ENCODE measurements at regions not wholly inside any gene's neighbourhood (a gene's known extent, or its start where the extent isn't known, plus 50 kb on each side); places are given as distances from the start of the nearest gene placed in this dataset.
A peak's percentile ranks its signal among the peaks of the same experiment; 100 is the strongest.
"Not testable (repeated sequence)": the region's sequence is repeated elsewhere in the genome, so short reads cannot be mapped to it uniquely, and the experiment has no call there.

DNA sequence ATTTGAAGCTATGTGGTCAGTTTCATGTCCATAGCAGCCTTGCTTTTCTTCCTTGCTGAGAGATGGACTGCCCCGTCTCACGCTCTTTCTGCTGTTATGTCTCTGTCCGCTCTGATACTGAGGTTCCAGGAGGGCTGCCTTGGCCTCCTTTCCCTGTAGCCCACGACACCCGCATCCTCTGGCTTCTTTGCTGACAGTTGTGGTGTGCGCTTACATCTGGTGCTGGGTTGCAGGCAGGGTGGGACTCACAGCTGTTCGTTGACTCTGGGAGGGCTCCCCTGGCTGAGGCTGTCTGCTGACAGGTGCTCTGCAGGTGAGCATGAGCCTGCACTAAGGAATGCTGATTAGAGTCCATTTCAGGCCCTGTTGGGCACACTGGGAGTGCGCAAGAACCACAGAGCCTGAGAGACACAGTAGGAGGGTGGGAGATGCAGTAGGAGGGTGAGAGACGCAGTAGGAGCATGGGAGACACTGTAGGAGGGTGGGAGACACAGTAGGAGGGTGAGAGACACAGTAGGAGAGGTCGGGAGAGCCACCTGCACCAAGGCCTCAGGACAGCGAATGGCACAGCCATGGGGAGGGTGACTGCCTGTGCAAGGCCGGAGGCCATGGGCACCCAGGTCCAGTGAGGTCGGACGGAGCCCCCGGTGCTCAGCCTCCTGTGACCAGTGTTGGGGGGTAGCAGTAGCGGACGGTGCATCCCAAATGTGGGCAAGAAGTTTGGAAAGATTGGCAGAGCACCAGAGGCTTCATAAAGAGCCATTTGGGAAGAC, 71.5 kb downstream of the NPIPB11 start:
- in situ Hi-C loops (cut with HindIII; ENCODE audit: low pct_ligation_motif_present, low pct_unique_long_range_greater_than_20kb, low sequenced_read_pairs); DNase-seq: not testable (repeated sequence)

DNA sequence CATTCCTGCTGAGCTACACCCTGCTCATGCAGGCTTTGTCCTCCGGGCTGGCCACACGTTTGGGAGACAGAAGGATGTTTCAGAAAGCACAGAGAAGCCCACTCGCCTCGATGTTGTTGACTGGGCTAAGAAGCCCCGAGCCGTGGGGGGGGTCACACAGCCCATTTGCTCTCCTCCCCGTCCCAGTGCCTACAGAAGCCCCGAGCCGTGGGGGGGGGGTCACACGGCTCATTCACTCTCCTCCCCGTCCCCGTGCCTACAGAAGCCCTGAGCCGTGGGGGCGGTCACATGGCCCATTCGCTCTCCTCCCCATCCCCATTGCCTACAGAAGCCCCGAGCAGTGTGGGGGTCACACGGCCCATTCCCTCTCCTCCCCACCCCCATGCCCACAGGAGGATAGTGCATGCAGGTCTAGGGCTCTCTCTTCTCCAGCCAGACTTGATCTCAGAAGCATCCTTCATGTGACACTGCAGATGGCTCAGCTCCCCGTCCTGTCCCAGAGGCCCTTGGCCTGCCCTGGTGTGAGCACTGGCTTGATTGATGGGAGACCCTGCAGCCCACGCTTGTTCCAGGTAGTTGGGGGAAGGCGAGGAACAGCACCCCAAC, 72.9 kb downstream of the NPIPB11 start:
- in situ Hi-C loops (cut with HindIII; ENCODE audit: low pct_ligation_motif_present, low pct_unique_long_range_greater_than_20kb, low sequenced_read_pairs); DNase-seq: not testable (repeated sequence)

DNA sequence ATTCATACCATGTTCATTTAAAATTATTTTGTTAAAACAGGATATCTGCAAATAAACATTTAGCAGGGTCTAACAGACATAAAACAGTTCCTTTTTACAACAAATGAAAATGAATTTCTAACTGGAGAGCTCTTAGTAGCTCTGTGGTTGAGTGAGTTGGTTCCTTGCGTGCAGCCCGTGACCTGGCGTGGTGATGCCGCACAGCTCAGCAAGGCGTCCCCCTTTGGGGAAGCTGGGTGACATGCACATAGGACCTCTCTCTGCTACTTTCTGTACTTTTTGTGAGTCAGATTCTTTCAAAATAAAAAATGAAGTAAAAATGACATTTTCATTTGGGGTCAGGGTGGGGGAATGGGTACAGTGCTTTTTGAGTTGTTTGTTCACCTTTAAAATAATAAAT, 75.9 kb downstream of the NPIPB11 start:
- DNase-seq; in situ Hi-C loops (cut with HindIII; ENCODE audit: low pct_ligation_motif_present, low pct_unique_long_range_greater_than_20kb, low sequenced_read_pairs): not testable (repeated sequence)

DNA sequence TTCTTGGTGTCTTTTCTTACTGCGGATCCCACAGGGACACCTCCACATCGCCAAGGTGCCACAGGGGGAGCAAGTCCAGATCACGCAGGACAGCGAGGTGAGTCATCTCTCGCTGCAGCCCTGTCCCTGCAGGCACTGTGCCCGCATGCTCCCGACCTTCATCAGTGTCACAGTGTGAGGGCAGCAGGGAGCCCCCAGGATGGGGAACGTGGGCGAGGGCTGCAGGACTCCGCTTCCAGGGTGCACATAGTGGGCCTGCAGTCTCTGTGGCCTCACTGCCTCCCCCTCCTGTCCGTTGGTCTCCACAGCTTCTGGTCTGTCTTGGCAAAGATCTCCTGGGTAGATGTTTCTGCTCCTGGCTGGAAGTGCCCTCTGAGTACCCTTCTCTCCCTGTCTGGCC, 78.0 kb downstream of the NPIPB11 start:
- in situ Hi-C loops (cut with HindIII; ENCODE audit: low pct_ligation_motif_present, low pct_unique_long_range_greater_than_20kb, low sequenced_read_pairs), result not testable (repeated sequence)
- peak; percentile 25 for DNase-seq

DNA sequence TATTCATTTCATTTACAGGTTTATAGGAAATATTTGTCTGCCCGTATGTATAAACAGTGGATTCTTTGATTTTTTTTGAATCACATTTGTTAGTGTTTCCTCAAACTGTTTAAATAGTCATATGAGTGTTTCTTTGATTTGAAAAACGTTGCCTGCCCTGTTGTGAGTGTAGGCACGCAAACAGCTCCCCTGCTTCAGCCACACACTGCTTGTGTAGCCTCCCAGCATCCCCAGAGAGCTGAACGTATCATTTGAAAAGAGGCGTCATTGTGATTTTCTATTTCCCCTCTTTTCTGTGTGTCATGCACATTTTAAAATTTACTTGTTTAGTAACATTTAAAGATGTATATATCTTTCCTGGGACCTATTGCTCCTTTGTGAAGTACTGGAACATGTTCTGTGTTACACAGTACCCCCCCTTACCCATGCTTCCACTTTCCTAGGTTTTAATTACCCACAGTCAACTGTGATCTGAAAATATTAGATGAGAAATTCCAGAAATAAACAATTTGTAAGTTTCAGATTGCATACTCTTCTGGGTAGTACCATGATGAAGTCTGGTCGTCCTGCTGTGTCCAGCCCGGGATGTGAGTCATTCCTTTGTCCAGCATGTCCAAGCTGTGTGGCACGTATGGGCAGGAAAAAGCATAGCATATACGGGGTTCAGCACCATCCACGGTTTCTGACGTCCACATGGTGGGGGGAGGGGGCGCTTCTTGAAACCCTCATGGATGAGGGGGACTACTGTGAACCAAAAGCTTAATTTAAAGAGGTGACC, 78.7 kb downstream of the NPIPB11 start:
- in situ Hi-C loops (cut with HindIII; ENCODE audit: low pct_ligation_motif_present, low pct_unique_long_range_greater_than_20kb, low sequenced_read_pairs), result not testable (repeated sequence)
- peak; percentile 41 for DNase-seq

DNA sequence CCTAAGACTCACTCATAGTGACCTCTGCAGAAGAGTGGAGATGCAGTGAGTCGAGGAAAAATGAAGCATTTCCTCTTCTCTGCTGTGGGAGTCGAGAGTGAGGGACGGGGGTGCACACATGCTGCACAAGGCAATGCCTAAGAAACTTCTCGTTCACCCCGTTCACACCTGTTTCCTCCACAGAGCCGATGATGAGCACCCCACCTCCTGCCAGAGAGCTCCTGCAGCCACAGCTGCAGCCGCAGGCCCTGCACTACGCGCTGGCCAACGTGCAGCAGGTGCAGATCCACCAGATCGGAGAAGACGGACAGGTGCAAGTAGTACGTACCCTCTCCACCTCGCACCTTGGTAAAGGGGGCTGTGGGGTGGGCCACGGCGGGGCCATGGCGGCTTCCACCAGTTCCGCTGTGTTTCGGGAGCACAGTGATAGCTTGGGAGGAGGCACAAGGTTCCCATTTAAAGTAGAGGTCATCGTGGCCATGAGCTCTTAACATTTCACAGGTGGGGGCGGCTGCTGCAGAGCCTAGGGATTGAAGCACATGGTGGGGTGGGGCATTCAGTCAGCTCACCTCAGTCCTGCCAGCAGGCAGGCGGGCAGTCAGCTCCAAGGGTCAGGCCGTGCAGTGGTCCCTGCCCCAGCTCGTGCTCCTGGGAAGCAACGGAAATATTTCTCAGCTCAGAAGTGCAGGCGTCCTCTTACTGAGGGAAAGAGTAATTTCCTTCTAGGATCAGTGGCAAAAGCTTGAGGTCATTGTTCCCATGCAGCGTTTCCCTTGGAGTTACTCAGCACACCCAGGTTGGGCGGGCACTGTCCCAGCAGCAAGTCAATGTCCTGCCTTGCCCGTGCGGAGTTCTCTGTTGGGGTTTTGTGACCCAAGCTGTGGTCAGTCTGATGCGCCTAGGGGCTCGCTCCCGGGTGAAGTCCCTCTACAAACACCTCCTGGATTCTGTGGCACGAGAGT, 80.1 kb downstream of the NPIPB11 start:
- DNase-seq; in situ Hi-C loops (cut with HindIII; ENCODE audit: low pct_ligation_motif_present, low pct_unique_long_range_greater_than_20kb, low sequenced_read_pairs): not testable (repeated sequence)

DNA sequence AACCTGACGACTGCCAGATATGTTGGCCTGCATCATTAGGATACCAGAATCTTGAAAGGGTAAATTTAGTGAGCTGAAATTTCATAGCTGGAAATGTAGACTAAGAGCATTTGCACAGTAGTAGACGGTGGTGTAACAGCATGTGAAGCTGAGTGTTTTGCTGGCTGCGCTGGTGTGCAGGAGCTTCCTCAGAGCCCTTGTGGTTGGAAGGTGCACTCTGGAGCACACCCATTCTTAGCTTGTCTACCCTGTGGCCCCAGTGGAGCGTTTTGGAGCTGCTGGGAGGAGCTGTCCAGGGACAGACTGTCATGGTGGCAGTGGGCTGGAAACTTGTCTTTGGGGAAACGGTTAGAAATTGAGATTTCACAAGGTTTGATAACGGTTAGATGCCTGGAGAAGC, 82.8 kb downstream of the NPIPB11 start:
- DNase-seq; in situ Hi-C loops (cut with HindIII; ENCODE audit: low pct_ligation_motif_present, low pct_unique_long_range_greater_than_20kb, low sequenced_read_pairs): not testable (repeated sequence)

DNA sequence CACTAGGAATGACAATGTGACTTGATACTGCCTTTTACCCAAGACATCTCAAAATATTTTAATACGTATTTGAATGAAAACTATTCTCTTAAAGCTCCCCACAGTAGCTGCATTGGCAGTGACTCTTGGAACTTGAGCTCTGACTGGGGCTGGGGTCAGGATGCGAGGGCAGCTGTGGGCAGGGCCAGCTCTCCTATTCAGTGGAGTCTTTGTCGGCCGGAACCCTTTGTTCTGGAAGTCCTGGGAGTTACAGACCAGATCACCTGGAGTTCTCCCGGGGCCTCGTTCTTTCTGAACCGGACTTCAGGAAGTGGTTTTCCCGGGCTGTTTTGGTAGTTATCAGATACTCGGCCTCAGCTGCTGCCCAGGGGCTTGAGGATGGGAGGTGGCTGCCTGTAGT, 84.9 kb downstream of the NPIPB11 start:
- DNase-seq, result no peak
- in situ Hi-C loops (cut with HindIII; ENCODE audit: low pct_ligation_motif_present, low pct_unique_long_range_greater_than_20kb, low sequenced_read_pairs), result no loop called here

DNA sequence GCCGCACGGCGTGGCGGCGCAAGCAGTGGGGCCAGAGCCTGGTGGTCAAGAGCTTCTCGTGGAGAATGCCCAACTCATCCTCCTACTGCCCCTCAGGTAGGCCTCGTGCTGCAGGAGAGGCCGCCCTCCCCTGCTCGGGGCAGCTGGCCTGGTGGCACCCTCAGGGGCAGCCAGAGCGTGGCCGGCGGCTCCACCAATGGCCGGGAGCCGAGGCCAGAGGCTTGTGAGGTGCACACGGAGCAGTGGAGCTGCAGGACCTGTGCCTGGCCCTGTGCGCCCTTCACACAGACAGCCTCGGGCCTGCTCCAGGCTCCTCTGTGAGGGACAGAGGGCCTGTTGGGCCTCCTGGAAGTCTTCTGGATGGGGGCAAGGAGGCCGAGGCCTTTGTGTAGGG, 85.5 kb downstream of the NPIPB11 start:
- in situ Hi-C loops (cut with HindIII; ENCODE audit: low pct_ligation_motif_present, low pct_unique_long_range_greater_than_20kb, low sequenced_read_pairs), result no loop called here
- DNase-seq, result no peak

DNA sequence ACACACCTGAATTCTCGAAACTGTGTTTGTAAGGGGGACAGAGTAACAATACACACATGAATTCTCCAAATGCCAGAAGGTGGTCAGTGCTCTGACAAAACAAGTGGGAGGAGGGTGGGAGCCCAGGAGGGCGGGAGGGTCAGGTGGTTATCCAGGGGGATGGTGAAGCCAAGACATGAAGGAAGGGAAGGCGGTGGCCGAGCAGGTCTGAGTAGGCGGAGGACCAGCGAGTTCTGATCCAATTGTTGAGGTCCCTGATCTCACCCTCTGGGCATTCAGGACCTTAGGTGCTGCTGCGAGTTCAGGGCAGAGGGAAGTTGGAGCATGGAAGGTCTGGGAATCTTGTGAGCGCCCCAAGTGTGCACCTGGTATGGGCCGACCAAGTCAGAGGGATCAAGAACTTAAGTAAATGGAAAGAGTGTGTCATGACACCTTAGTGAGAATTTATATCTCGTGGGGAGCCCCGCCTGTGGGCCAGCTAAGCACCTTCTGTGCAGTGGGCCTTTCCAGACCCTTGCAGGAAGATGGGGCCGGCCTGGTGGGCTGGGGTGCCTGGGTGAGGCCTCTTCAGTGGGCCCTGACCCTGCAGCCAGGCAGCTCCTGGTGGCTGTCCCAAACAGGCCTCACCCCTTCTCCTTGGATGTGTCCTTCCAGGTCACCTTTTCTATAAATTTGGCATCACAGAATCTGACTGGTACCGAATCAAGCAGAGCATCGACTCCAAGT, 86.1 kb downstream of the NPIPB11 start:
- in situ Hi-C loops (cut with HindIII; ENCODE audit: low pct_ligation_motif_present, low pct_unique_long_range_greater_than_20kb, low sequenced_read_pairs), result no loop called here
- DNase-seq, result no peak

DNA sequence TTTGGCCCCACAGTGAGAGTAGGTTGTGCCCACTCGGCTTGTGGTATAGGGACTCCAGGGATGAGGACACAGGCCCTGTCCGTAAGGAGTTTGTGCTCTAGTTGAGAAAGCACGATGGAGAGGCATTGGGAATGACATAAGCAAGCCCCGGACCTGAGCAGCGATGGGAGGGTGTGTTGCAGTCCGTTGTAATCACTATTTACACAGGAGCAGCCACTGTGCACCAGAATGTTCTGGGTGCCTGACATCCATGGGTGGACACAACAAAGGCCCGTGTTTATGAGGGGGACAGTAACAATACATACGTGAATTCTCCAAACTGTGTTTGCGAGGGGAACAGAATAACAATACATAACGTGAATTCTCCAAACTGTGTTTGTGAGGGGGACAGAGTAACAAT, 86.8 kb downstream of the NPIPB11 start:
- in situ Hi-C loops (cut with HindIII; ENCODE audit: low pct_ligation_motif_present, low pct_unique_long_range_greater_than_20kb, low sequenced_read_pairs), result no loop called here

DNA sequence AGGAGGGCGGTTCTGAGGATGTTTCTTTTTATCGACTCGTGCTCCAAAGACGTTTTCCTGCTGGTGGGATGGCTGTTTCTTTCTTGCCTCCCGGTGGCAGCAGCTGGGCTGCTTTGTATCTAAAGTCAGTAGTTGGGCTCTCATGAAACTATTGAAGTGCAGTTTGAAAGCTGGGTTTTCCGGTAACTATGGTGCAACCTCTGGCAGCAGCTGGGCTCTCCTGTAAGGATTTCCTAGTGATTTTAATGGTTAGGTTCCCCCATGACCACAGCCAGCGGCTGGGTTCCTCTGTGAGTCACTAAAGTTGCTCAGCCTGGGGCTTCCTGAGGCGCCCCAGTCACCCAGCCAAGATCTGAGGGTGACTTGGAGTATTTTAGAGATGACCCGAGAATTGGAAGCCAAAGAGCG, 87.9 kb downstream of the NPIPB11 start:
- DNase-seq; in situ Hi-C loops (cut with HindIII; ENCODE audit: low pct_ligation_motif_present, low pct_unique_long_range_greater_than_20kb, low sequenced_read_pairs): not testable (repeated sequence)

More for the DNA sequence above, 86.8 kb downstream of the NPIPB11 start:
- no peak for DNase-seq

DNA sequence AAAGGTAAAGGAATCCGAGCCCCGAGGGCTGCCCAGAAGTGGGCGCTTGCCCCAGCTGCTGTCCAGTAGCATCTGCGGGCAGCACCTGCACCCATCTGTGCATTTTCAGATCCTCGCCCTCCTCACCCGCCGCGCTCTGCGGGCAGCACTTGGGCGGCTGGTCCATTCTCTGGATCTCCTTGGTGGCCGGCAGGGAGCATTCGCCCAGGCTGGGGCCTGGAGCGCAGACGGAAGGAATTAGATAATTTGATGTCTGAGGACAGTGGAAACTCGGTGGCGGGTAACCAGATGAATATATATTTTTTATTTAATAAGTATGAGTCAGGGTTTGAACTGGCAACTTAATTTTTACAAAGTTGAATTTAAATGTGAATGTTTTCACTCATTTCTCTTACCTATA, 88.5 kb downstream of the NPIPB11 start:
- in situ Hi-C loops (cut with HindIII; ENCODE audit: low pct_ligation_motif_present, low pct_unique_long_range_greater_than_20kb, low sequenced_read_pairs), result no loop called here
- no peak for DNase-seq

DNA sequence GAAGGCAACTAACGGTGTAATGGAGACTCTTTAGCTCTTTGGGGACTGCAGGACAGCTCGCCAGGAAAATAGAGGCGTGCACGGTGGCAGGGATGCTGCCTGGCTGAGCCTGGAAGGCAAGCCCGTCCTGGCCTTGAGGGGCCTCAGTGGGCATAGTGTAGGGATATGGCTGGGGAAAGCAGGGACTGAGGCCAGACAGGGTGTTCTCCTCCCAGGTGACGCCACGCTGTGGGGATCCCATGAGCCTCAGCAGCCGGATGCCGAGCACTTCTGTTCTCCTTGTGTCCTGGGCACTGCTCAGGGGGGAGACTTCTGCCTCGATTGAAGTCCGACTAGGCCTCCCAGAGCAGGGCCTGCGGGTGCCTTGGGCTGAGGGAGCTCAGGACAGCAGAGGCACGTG, 89.2 kb downstream of the NPIPB11 start:
- in situ Hi-C loops (cut with HindIII; ENCODE audit: low pct_ligation_motif_present, low pct_unique_long_range_greater_than_20kb, low sequenced_read_pairs), result no loop called here
- DNase-seq, result no peak

DNA sequence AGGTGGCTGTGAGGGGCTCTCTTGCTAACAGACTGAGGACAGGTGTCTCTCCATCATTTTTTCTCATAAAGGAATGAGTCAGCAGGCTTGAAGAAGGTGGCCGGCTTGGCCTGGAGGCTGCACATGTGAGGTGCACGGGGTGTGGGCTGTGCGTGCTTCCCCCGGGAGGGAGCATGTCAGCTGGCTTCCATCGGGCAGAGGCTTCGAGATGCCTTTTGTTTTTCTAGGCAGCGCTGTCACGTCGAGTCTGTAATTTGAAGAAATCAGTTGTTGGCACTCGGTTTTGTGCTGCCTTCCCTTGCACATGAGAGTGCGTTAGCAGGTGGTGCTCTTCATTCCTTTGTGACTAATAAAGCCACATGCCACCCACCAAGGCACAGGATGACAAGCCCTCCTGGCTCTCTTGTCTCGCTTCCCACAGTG, 89.7 kb downstream of the NPIPB11 start:
- in situ Hi-C loops (cut with HindIII; ENCODE audit: low pct_ligation_motif_present, low pct_unique_long_range_greater_than_20kb, low sequenced_read_pairs), result no loop called here
- DNase-seq, result no peak

DNA sequence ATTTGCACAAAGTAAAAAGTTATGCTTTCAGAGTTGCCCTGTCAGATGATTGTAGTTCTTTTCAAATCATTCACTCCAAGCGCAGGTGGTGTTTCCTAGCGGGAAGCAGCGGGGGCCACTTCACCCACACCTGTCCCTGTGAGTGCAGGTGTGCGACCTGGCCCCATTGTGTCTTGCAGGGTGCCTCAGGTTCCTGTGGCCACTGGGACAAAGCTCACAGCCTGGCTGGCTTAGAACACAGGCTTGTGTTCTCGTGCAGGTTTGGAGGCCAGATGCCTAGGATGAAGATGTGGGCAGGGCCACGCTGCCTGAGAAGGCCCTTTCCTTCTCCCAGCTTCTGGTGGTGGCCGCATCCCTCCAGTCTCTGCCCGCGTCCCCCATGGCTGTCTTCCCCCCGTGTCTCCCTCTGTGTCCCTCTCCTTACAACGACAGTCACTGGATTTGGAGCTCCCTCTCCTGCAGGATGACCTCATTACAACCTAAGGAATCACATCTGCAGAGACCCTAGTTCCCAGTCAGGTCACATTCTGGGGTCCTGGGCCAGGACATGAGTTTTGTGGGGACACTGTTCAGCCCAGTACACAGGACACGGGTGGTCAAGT, 90.5 kb downstream of the NPIPB11 start:
- no peak for DNase-seq
- in situ Hi-C loops (cut with HindIII; ENCODE audit: low pct_ligation_motif_present, low pct_unique_long_range_greater_than_20kb, low sequenced_read_pairs), result no loop called here

DNA sequence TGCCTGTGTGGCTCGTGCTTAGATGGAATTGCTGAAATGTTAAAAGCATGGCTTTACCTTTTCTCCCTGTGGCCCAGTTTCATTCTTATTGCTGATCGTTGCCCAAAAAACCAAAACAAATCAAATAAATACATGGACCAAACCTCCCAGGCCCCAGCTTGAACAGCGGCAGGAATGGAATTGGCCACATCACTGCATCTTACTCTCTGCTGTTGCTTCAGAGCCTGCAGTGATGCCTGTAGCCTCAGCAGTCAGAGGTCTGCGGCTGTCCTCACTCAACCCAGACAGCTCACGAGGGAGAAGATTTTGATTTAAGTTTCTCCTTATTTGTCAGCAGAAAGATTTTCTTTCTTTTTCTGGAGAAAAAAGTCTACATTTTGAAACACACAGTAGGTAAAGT, 91.5 kb downstream of the NPIPB11 start:
- in situ Hi-C loops (cut with HindIII; ENCODE audit: low pct_ligation_motif_present, low pct_unique_long_range_greater_than_20kb, low sequenced_read_pairs), result no loop called here
- DNase-seq, result no peak
